ENCODE measurements at regions not wholly inside any gene's neighbourhood (a gene's known extent, or its start where the extent isn't known, plus 50 kb on each side); places are given as distances from the start of the nearest gene placed in this dataset.

DNA sequence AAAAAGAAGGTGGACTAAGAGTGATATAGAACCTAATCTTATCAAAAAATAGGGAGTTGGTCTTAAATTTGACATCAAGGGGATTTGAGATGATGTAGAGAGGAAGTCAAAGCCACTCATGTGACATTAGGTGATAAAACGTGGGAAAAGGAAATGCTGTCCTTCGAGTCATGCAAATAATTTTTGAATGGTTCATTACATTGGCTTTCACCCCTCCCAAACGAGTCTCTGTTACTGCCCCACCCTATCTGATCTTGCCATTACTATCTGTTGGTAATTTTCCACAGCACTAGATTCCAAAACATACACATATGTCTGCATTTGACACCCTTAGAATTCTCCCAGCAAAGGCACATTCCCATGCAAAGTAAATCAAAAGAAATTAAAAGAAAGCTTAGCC is 531.1 kb upstream of the ADAMTS5 start:
- TF ChIP-seq, protein P1, sequence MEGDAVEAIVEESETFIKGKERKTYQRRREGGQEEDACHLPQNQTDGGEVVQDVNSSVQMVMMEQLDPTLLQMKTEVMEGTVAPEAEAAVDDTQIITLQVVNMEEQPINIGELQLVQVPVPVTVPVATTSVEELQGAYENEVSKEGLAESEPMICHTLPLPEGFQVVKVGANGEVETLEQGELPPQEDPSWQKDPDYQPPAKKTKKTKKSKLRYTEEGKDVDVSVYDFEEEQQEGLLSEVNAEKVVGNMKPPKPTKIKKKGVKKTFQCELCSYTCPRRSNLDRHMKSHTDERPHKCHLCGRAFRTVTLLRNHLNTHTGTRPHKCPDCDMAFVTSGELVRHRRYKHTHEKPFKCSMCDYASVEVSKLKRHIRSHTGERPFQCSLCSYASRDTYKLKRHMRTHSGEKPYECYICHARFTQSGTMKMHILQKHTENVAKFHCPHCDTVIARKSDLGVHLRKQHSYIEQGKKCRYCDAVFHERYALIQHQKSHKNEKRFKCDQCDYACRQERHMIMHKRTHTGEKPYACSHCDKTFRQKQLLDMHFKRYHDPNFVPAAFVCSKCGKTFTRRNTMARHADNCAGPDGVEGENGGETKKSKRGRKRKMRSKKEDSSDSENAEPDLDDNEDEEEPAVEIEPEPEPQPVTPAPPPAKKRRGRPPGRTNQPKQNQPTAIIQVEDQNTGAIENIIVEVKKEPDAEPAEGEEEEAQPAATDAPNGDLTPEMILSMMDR (conservative IDR thresholded peaks at IDR 0.05; ENCODE audit: low read length), result no peak
- no peak for TF ChIP-seq EZH2phosphoT487 (IDR thresholded peaks at IDR 0.05; ENCODE audit: borderline replicate concordance)

All from Loucy (cell line).